Astrocyte (in vitro differentiated cells and primary cell): ENCODE measurements at regions not wholly inside any gene's neighbourhood (a gene's known extent, or its start where the extent isn't known, plus 50 kb on each side); places are given as distances from the start of the nearest gene placed in this dataset.
"Not testable (repeated sequence)": the region's sequence is repeated elsewhere in the genome, so short reads cannot be mapped to it uniquely, and the experiment has no call there.

Experiments used
- EZH2 ChIP-seq: IDR thresholded peaks from 2 replicates; pipeline ENCODE4 v1.6.1; 2012; ENCODE audit warnings: mild to moderate bottlenecking, low read length, inconsistent platforms; ENCODE audit not compliant: insufficient read depth
- TF ChIP-seq, protein P1 (sequence below): IDR thresholded peaks from 2 replicates; pipeline ENCODE4 v1.5.1; 2011; ENCODE audit warnings: low read depth, mild to moderate bottlenecking, inconsistent platforms, low read length, moderate library complexity; ENCODE audit not compliant: insufficient read depth

DNA sequence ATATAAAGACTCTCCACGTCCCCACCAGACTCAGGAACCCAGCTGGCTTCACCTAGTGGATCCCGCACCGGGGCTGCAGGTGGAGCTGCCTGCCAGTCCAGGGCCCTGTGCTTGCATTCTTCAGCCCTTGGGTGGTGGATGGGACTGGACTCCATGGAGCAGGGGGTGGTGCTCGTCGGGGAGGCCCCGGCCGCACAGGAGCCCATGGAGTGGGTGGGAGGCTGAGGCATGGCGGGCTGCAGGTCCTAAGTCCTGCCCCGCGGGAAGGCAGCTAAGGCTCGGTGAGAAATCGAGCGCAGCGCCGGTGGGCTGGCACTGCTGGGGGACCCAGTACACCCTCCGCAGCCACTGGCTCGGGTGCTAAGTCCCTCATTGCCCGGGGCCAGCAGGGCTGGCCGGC, 90.8 kb upstream of the EMCN start:
- TF ChIP-seq, protein P1, sequence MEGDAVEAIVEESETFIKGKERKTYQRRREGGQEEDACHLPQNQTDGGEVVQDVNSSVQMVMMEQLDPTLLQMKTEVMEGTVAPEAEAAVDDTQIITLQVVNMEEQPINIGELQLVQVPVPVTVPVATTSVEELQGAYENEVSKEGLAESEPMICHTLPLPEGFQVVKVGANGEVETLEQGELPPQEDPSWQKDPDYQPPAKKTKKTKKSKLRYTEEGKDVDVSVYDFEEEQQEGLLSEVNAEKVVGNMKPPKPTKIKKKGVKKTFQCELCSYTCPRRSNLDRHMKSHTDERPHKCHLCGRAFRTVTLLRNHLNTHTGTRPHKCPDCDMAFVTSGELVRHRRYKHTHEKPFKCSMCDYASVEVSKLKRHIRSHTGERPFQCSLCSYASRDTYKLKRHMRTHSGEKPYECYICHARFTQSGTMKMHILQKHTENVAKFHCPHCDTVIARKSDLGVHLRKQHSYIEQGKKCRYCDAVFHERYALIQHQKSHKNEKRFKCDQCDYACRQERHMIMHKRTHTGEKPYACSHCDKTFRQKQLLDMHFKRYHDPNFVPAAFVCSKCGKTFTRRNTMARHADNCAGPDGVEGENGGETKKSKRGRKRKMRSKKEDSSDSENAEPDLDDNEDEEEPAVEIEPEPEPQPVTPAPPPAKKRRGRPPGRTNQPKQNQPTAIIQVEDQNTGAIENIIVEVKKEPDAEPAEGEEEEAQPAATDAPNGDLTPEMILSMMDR: not testable (repeated sequence)
- not testable (repeated sequence) for TF ChIP-seq EZH2
